DOHH2 (cell line): ENCODE measurements at regions not wholly inside any gene's neighbourhood (a gene's known extent, or its start where the extent isn't known, plus 50 kb on each side); places are given as distances from the start of the nearest gene placed in this dataset.

ENCODE experiments used
- CTCF ChIP-seq: fragments of 200-600 bp; sonication (generic); IDR thresholded peaks from one replicate; pipeline ENCODE4 v1.5.1; 2014; ENCODE audit warnings: antibody characterized with exemption, mild to moderate bottlenecking, low read depth, low read length; ENCODE audit not compliant: poor library complexity, severe bottlenecking
- EZH2phosphoT487 ChIP-seq: fragments of 200-600 bp; sonication (generic); IDR thresholded peaks from 2 replicates; pipeline ENCODE4 v1.6.1; 2017; ENCODE audit warnings: borderline replicate concordance, mild to moderate bottlenecking, antibody characterized with exemption, low read length, moderate library complexity, mixed read lengths

GRCh38 chr5:82851471-82851870 lies 225.7 kb downstream of the TMEM167A start:
- TF ChIP-seq EZH2phosphoT487 (no peak), CTCF (no peak)
